ENCODE measurements at regions not wholly inside any gene's neighbourhood (a gene's known extent, or its start where the extent isn't known, plus 50 kb on each side); places are given as distances from the start of the nearest gene placed in this dataset.

DNA sequence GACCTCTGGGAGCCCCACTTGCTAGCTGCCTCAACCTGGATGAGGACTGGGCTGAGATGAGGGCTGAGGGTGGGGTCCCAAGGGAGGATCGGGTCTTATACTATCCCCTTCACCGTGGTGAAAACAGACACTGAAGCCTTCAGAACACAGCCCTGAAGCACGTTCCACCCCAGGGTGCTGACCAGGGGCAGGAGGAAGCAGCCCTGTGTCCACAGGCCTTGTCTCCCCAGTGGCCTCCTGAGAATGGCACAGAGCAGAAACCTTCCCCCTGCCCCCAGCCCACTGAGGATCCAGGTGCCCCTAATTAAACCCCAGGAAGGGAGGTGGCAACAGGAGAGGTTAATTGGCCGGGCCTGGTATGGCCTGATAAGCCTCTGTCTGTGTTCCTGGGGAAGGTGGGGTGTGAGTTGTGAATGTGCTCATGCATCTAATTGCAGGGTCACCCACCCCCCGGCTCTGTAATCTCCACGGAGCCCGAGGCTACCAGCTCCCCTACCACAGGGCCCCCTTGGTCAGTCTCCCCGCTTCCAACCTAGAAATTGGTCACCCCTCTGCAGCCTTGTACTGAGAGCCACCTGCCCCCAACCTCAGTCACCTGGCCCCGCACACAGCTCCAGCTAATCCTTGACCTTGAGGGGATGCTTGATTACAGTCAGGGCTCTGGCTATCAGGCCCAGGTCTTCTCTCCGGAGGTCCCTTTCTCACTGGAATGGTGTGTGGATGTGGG lies 159.0 kb upstream of the UNC5B start:
- TF ChIP-seq, protein P1, sequence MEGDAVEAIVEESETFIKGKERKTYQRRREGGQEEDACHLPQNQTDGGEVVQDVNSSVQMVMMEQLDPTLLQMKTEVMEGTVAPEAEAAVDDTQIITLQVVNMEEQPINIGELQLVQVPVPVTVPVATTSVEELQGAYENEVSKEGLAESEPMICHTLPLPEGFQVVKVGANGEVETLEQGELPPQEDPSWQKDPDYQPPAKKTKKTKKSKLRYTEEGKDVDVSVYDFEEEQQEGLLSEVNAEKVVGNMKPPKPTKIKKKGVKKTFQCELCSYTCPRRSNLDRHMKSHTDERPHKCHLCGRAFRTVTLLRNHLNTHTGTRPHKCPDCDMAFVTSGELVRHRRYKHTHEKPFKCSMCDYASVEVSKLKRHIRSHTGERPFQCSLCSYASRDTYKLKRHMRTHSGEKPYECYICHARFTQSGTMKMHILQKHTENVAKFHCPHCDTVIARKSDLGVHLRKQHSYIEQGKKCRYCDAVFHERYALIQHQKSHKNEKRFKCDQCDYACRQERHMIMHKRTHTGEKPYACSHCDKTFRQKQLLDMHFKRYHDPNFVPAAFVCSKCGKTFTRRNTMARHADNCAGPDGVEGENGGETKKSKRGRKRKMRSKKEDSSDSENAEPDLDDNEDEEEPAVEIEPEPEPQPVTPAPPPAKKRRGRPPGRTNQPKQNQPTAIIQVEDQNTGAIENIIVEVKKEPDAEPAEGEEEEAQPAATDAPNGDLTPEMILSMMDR (IDR thresholded peaks at IDR 0.05): no peak

DNA sequence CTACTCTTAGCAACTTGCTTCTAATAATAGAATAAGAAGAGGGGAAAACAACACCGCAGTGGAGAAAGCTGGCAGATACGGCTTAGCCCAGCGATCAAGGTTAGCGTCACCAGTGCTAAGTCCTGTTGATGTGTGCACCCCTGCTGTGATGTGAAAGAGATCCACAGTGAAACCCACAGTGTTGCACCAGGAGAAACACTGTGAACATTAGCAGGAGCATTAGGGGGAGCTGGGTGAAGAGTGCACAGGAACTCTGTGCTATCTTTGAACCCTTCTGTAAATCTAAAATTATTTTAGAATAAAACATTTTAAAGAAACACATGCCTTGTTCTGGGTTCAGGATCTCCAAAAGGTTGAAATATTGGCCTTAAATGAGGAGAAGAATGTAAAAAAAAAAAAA lies 154.1 kb upstream of the UNC5B start:
- TF ChIP-seq, protein P1 (IDR thresholded peaks at IDR 0.05): no peak

DNA sequence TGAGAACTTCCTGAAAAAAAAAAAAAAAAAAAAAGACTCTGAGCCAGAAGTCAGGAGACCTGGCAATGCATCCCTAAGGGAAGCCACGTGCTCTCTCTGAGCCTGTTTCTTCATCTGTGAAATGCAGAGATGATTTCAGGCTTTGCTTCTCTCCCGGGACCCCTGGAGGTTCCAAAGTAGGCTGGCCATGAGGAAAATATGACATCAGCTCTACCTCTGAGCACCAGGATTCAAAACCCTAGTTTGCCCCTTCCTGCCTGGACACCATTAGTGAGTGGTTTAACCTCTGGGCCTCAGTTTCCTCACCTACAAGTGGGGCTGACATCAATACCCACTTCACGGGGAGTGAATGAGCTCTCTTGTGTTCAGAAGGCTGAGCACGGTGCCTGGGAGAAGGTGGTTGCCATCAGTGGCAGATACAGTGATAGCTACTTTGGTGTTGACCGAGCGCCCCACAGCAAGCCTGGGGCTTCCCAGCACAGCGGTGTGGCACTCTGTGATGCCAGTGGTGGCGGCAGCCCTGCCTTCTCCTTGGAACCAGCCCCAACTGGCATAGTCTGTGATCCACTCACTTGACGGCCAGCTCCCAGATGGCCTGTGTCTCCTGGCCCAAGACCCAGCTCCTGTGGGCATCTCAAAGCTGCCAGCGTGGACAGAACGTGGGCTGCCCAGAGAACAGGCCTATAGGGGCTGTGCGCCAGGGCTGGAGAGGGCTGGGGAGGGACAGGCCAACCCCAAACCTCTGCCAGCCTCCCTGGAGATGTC lies 153.1 kb upstream of the UNC5B start:
- TF ChIP-seq, protein P1 (IDR thresholded peaks at IDR 0.05): no peak

DNA sequence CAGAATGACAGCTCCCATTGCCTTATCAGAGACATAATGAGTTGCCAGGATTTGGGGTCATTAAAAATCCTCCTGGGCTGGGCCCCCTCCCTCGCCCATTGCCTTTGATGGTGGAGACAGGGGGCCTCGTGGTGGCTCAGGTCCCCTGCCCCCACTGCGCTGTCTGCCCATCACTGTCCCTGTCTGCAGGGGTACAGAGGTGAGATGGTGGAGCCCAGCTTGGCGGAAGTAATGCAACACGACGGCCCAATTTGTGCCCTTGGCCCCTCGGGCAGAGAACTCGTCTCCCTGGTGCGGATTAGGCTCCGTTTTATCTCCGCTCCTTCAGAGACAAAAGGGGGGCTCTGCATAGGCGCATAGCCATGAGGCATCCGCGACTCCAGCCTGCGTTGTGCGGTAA lies 152.4 kb upstream of the UNC5B start:
- TF ChIP-seq, protein P1 (IDR thresholded peaks at IDR 0.05): no peak

DNA sequence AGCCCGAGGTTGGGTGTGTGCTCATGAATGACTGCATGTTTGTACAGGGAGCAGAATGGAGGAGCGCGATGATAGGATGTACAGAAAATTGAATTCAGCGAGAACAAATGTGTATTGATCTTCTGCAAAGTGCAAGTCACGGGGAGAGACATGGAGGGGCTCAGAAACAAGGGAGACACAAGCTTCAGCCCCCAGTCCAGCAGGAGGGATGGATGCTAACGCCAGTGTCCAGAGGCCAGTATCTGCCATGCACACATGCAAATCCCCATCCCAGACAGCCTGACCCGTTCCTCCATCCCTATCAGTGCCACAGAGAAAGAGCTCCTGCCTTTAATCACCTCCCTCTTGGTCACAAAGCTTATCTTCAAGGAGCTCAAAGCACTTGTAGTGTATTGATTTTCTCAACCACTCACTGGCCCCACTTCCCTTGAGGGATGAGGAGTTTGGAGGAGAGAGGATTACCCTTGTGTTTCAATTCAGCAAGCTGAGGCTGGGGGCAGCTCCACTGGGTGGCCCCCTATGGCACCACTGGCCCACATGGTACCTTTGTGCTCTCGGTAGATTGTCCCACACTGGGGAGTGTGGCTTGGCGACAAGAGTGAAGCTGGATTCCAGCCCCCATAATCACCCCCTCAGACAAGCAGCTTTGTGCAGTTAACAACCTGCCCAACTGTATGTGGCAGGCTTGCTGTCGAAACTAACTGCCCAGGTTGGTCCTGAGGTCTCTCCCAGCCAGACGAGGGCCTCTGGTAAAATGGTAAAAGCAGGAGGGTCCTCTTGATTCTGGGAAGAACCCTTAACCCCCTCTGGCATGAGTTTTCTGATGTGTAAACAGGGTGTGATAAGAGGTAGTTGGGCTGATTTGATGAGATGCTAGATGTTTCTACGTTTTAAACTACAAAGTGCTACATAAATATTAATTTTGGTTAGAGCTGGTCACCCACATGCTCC lies 151.6 kb upstream of the UNC5B start:
- TF ChIP-seq, protein P1 (IDR thresholded peaks at IDR 0.05): no peak

DNA sequence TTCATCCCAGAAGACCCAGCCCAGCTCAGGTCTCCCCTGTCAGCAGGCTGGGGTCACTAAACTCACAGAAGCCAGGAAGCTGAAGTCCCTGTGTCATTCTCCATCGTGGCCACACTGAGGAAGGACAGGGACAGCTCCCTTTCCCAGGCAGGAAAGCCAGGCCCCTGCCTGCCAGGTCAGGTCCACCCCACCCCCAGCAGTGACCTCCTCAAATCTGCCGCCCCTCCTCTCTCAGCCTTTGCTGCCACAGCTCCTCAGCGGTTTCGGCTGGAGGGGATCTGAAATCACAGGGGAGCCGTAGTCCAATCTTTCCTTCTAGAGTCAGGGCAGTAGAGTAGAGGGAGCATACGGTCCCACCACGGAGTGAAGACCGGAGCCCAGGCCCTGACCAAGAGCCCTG lies 150.9 kb upstream of the UNC5B start:
- TF ChIP-seq, protein P1 (IDR thresholded peaks at IDR 0.05): no peak

DNA sequence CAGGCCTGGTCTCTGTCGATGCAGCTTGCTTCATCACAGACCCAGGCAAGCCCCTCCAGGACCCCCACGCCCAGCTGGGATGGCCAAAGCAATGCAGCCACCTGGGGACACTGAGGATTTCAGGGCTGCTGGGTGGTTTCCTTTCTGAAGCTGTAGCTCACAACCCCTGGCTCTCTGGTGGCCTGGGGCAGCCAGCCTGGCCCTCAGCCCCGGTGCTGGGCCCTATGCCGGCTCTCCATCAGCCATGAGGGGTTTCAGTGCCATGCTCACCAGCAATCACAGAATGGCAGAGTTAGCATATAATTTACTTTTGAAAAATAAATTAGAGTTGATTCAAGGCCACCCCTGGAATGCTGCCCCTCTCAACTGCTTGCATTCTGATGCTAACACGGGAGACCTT lies 150.2 kb upstream of the UNC5B start:
- TF ChIP-seq, protein P1 (IDR thresholded peaks at IDR 0.05): no peak
